Prostate gland (tissue), 2 donors: ENCODE measurements at regions not wholly inside any gene's neighbourhood (a gene's known extent, or its start where the extent isn't known, plus 50 kb on each side); places are given as distances from the start of the nearest gene placed in this dataset.

Experiments
- CTCF ChIP-seq, 4 experiments: fragments of 200-600 bp in 2 of 4; fragments of 450-650 bp in 2 of 4; sonication (generic) in 2 of 4; IDR thresholded peaks; 1 replicate in 3 of 4; 2 replicates in 1 of 4; pipeline ENCODE4 v1.5.1; 2016 to 2019; ENCODE audit warnings: antibody characterized with exemption in 4 of 4, mild to moderate bottlenecking in 2 of 4, moderate library complexity in 2 of 4
- POLR2A ChIP-seq: fragments of 450-650 bp; IDR thresholded peaks from one replicate; pipeline ENCODE4 v1.6.1; 2016; ENCODE audit warnings: antibody characterized with exemption, mild to moderate bottlenecking
- POLR2AphosphoS5 ChIP-seq: sonication (generic); formaldehyde crosslinking; IDR thresholded peaks from one replicate; pipeline ENCODE4 v1.6.1; 2017; ENCODE audit warnings: antibody characterized with exemption

DNA sequence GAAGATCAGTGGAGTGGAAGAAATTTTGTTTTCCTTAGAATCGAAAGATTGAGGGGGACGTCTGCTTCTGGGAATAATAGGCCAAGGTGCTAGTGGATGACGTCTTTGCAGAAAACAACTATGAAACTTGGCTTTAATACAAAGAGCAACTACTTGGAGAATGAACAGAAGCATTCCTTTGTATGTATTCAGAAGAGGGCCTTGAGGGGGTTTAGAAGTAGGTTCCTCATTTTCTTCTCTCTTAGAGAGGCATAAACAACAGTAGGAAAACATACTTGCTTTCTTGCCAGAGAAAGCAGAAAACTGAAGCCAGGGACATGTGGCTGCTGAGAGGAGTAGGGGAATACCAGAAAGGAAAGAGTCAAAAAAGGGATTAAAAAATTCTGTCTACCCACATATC is 167.8 kb downstream of the ZNF330 start:
- no peak for TF ChIP-seq CTCF (IDR thresholded peaks at IDR 0.05)
- TF ChIP-seq POLR2AphosphoS5, result no peak
- no peak for TF ChIP-seq POLR2A
